ENCODE measurements at regions not wholly inside any gene's neighbourhood (a gene's known extent, or its start where the extent isn't known, plus 50 kb on each side); places are given as distances from the start of the nearest gene placed in this dataset.

- H3K4me3 Mint-ChIP-seq (ENCODE audit: unreplicated experiment), result no peak overlapping the region
- no peaks in the 10 kb centered on the region for H3K36me3 Mint-ChIP-seq (ENCODE audit: low read depth, unreplicated experiment)
- no peak for TF ChIP-seq CTCF (IDR thresholded peaks at IDR 0.05; ENCODE audit: unreplicated experiment)
- H3K27me3 Mint-ChIP-seq (ENCODE audit: unreplicated experiment), result no peaks in the 10 kb centered on the region
- no peak overlapping the region for H3K27ac Mint-ChIP-seq (ENCODE audit: unreplicated experiment)
- H3K4me1 Mint-ChIP-seq (ENCODE audit: unreplicated experiment), result no peaks in the 10 kb centered on the region
- no peaks in the 10 kb centered on the region for H3K9me3 Mint-ChIP-seq (ENCODE audit: unreplicated experiment)
- DNase-seq (ENCODE audit: low spot score), result no peak
Measured at GRCh38 chr2:18901242-18901641, 311.9 kb upstream of the NT5C1B start.

DNA sequence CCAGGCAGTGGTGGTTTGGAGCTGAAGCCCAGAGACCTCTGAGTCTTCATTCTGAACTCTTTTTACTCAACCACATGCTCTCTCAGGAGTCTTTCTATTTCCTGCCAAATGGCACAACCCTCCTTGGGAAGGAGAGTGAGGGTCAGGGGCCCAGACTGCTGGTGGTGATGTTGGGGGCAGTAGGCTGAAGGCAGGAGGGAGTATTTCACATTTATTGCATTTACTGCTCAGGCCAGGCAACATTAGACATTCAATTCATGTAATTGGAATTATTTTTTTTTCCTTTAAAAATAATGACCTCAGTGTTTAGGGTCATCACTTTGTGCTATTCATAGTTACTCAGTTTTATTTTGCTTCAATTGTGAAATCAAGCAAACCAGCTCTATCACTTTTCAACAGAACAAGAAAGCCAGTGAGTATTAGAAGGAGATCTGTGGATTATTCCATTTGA lies 311.3 kb upstream of the NT5C1B start:
- H3K9me3 Mint-ChIP-seq (ENCODE audit: unreplicated experiment), result no peaks in the 10 kb centered on the region
- TF ChIP-seq CTCF (IDR thresholded peaks at IDR 0.05; ENCODE audit: unreplicated experiment), result no peak
- H3K36me3 Mint-ChIP-seq (ENCODE audit: low read depth, unreplicated experiment), result no peaks in the 10 kb centered on the region
- H3K27me3 Mint-ChIP-seq (ENCODE audit: unreplicated experiment), result no peaks in the 10 kb centered on the region
- no peaks in the 10 kb centered on the region for H3K4me1 Mint-ChIP-seq (ENCODE audit: unreplicated experiment)
- no peak overlapping the region for H3K27ac Mint-ChIP-seq (ENCODE audit: unreplicated experiment)
- no peak overlapping the region for H3K4me3 Mint-ChIP-seq (ENCODE audit: unreplicated experiment)
- DNase-seq (ENCODE audit: low spot score), result no peak

- no peaks in the 10 kb centered on the region for H3K9me3 Mint-ChIP-seq (ENCODE audit: unreplicated experiment)
Measured at GRCh38 chr2:18899725-18900124, 310.4 kb upstream of the NT5C1B start.

GRCh38 chr2:18898271-18898670 lies 308.9 kb upstream of the NT5C1B start:
- Mint-ChIP-seq H3K27ac (ENCODE audit: unreplicated experiment) (no peak overlapping the region), H3K27me3 (ENCODE audit: unreplicated experiment) (no peaks in the 10 kb centered on the region), H3K36me3 (ENCODE audit: low read depth, unreplicated experiment) (no peaks in the 10 kb centered on the region), H3K4me1 (ENCODE audit: unreplicated experiment) (no peaks in the 10 kb centered on the region), H3K9me3 (ENCODE audit: unreplicated experiment) (no peaks in the 10 kb centered on the region), H3K4me3 (ENCODE audit: unreplicated experiment) (no peak overlapping the region)
- DNase-seq (ENCODE audit: low spot score), result no peak
- no peak for TF ChIP-seq CTCF (IDR thresholded peaks at IDR 0.05; ENCODE audit: unreplicated experiment)

More at GRCh38 chr2:18899725-18900124, 310.4 kb upstream of the NT5C1B start:
- TF ChIP-seq CTCF (IDR thresholded peaks at IDR 0.05; ENCODE audit: unreplicated experiment), result no peak
- Mint-ChIP-seq H3K4me3 (ENCODE audit: unreplicated experiment) (no peak overlapping the region), H3K27me3 (ENCODE audit: unreplicated experiment) (no peaks in the 10 kb centered on the region), H3K27ac (ENCODE audit: unreplicated experiment) (no peak overlapping the region), H3K4me1 (ENCODE audit: unreplicated experiment) (no peaks in the 10 kb centered on the region), H3K36me3 (ENCODE audit: low read depth, unreplicated experiment) (no peaks in the 10 kb centered on the region)
- DNase-seq (ENCODE audit: low spot score), result no peak

DNA sequence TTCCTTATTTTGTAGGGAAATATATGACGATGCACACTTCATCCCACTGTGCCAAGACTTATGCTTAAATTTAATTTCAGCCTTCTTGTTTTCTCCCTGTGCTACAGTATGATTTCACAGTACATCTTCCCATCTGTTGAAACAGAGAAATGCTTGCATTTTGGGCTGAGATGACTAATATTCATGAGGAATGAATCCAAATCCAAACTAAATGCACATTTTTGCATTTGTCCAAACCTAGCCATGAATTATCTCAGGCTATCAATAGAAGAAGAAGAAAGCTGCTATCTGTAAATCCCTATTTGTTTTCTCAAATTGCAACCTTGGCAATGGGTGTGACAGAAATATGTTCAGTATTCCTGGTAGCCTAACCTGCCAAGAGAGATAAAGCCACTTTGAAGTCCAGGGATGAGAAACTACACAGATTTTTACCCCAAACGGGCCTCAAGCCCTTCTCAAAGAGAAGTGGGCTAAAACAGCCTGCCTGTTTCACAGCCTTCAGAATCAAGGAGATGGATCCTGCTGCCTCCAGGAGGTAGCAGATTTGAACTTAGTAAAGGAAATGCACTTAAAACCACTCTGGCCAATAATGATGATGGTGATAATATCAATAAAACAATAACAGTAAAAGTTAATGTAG lies 306.9 kb upstream of the NT5C1B start:
- Mint-ChIP-seq H3K9me3 (ENCODE audit: unreplicated experiment) (no peaks in the 10 kb centered on the region), H3K4me1 (ENCODE audit: unreplicated experiment) (no peaks in the 10 kb centered on the region), H3K27me3 (ENCODE audit: unreplicated experiment) (peaks cover 2% of the 10 kb centered on the region), H3K36me3 (ENCODE audit: low read depth, unreplicated experiment) (no peaks in the 10 kb centered on the region), H3K4me3 (ENCODE audit: unreplicated experiment) (no peak overlapping the region), H3K27ac (ENCODE audit: unreplicated experiment) (no peak overlapping the region)
- no peak for DNase-seq (ENCODE audit: low spot score)
- no peak for TF ChIP-seq CTCF (IDR thresholded peaks at IDR 0.05; ENCODE audit: unreplicated experiment)
